GM19372 (cell line): ENCODE measurements at regions not wholly inside any gene's neighbourhood (a gene's known extent, or its start where the extent isn't known, plus 50 kb on each side); places are given as distances from the start of the nearest gene placed in this dataset.

ENCODE experiments used
- ATAC-seq: cut with Tn5 transposase; IDR thresholded peaks from one replicate; pipeline ENCODE4 v1.9.1; 2021; ENCODE audit warnings: mild to moderate bottlenecking, low read depth, moderate library complexity; ENCODE audit not compliant: unreplicated experiment

DNA sequence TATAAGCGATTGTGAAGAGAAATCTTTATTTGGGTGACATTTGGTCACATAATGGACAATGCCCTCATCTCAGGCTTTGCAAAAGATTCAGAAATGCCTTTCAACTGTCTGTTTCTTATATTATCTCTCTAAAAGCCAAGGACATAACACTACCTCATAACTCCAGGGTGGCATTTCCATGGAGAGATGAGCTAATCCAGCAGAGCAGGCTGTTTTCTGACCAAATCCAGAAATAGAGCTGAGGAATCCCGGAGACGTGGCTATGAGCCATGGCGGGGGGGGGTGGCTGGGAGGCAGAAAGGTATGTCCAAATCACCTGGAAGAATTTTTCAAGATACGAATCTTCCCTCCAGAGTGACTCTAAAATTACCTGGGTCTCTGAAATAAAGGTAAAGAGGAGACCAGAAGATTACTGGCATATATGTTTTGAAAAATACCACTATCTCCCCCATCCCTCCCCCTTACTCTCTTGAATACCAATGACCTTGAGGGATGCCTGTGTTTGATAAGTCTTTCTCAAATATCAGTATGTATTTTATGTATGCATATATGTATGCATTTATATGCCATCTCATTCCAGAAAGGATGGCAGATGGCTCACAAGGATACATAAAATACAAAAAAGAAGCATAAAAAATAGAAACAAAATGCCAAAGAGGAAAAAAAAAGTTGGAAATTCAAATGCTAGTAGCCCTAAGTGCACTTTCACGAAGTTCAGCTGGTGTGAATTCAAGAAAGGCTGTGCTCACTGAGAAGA, 296.0 kb upstream of the MGAT5 start:
- ATAC-seq: no peak

DNA sequence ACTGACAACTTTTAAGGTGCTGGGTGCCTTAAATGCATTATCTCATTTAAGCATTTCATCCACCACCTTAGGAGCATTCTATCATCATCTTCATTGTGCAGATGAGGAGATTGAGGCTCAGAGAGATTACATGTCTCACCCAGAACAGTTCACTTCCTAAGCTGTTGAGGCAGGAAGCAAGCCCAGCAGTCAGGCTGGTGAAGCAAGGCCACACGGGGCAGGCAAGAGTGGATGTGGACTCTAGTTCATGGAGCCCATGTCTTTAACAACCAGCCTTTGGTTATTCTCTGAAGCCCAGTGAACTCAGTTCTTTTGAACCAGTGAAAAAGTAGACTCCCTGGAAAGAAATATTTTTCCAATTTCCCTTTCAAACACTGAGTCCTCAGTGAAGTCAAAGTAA, 294.8 kb upstream of the MGAT5 start:
- ATAC-seq: no peak

DNA sequence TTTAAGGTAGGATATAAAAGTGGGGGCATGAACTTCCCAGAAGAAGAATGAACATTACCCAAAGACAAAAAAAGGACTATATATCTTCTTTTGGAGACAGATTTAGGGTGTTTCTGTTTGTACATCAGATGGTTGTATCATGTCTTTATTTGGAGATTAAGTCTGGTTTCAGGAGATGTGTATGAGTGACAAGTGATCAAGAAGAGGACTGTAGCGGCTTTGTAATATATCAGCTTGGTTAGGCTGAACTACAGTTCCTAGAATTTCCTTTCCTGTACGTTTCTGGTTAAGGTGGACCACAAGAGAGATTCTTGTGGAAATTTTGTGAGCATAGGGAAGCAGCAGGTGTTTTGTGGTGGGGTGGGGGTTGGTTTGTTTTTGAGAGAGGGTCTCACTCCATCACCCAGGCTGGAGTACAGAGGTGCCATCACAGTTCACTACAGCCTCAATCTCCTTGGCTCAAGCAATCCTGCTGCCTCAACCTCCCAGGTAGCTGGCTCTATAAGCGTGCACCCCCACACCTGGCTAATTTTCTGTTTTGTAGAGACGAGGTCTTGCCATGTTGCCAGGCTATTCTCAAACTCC, 287.1 kb upstream of the MGAT5 start:
- no peak for ATAC-seq

DNA sequence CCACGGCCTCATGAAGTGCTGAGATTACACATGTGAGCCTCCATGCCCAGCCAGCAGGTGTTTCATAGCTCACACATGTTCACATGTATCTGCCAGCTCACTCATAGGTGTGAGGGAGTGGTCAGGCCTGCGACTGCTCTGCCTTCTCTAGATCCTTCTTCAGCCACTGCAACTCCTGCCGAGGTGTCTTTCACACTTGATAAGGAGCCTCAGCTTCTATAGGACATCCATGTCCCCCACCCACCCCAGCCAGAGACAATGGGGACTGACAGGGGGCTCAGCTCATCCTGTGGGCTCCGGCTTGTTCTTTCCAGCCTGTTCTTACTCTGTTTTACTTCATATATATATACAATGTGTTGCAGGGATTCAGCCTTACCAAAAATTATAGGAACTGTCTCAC, 286.5 kb upstream of the MGAT5 start:
- ATAC-seq: no peak

DNA sequence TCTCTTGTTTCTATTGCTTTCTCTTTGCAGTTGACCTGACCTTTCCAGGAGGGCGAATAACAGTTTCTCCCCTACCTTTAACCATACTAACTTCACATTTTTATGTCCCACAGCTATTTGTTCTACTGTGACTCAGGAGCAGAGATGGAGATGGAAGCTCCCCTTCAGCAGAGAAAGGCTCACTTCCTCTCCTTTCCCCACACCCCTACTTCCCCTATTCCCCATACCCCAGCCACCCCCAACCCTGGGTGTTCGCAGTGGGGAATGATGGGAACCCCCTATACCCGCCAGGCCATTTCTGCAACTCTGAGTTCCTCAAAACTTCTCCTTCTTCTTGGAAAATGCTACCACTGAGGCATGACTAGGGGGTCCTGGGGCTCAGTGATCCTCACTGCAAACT, 285.4 kb upstream of the MGAT5 start:
- no peak for ATAC-seq

DNA sequence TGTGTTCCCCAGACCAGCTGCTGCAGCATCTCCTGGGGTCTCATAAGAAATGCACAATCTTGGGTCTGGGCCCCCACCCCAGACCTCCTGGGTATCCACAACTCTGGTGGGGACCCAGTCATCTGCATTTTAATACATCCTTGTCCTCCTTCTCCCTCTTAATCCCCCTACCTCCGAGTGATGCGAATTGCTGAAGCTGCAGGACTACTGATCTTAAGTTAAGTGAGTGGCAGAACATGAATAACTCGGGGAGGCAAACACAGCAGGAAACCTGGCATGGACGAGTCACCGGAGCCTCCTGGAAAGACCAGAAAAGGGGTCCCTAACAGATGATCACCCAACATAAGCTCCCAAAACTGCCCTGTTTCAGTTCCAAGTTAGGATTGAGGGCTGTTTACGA, 283.2 kb upstream of the MGAT5 start:
- ATAC-seq: no peak

DNA sequence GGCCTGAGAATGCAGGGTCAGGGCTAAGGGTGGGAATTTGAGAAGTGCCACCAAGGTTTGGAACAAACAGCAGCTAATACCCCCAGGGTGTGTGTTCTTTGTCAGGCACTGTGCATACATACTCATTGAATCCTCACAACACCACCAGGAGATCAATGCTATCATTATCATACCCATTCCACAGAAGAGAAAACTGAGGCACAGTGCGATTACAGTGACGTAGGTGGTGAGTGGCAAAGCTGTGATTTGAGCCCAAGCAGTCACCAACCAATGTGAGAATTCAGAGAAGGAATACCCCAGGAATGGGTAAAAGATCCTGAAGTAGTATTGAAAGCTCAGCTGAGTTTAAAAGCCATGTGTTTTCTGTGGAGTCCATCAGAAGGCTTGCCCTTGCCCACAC, 281.6 kb upstream of the MGAT5 start:
- no peak for ATAC-seq

DNA sequence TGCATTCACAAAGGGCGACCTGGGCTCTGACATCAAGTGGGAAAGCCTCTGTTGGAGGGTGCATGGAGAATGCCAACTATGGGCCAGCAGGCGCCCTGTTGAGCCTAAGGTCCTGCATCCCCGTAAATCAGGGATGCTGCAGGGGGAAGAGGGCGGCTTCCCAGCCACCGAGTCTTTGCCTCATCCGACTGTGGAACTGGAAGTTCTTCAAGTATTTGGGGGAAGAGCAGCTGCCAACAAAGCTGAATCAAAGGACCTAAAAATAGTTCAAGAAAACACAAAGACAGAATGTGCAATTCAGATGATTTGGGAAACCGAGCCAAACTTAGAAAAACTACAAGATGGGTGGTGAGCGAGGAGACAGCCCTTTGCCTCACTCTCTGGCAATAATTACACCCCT, 281.1 kb upstream of the MGAT5 start:
- no peak for ATAC-seq

DNA sequence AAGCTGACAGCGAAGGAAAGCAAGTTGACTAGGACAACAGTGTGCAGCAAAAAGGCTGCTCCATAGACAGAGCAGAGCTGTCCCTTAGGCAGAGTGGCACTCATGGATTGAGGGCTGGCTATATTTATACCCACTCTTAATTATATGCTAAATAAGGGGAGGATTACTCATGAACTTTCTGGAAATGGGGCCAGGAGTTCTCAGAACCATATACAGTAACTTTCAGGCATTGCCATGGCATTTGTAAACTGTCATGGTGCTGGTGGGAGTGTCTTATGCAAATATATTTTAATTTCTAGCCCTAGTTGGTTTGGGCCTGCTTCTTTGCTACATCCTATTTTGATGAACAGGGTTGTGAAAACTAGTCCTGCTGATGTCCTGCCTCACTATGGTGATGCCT, 279.5 kb upstream of the MGAT5 start:
- no peak for ATAC-seq

DNA sequence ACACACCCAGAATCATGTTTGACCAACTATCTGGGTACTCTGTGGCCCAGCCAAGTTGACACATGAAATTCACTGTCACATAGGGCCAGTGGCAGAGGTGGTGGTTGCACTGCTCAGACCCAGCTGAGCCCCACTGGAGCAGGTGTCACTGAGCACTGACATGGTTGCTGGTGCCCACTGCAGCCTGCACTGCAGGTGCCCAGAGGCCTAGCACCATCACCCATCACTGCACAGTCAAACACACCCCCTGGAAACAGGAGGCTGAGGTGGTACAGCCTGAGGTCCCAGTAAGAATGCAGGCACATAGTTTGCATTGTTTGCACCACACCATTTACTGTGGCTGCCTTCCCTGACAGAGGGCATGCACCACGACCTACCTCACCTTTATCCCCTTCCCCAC, 278.7 kb upstream of the MGAT5 start:
- ATAC-seq: no peak

DNA sequence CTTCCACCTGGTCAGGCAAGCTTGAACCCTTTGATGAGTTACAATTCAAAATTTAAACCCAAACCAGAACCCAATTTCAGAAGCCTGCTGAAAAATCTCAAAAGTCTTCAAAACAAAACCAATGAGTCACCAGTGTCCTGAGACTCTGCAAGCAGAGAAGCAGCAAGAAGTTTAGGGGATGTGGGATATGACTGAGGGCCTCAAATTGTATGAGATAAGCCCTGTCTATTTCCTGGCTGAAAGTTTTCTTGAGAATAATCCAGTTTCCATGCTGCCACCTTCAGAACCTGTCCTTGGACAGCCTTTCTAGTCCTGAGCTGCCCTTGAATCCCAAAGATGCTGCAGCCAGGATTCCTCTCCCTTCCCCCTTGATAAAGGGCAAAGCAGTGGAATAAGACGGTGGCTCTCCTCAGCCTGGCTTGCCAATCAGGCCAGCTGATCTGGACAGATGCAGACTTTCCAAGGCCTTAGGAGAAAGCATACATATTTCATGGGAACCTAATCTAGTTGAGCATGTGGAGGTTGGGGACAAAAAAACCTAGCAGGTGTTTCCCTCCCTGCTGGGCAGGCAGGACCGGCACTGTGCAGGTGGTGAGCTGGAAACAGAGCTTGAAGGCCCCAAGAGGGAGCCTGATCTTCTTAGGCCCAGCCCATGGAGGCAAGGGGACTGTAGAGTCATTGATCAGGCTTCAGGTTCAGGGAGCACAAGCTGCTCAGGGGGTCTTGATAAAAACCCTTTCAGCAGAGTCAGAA, 278.0 kb upstream of the MGAT5 start:
- no peak for ATAC-seq

DNA sequence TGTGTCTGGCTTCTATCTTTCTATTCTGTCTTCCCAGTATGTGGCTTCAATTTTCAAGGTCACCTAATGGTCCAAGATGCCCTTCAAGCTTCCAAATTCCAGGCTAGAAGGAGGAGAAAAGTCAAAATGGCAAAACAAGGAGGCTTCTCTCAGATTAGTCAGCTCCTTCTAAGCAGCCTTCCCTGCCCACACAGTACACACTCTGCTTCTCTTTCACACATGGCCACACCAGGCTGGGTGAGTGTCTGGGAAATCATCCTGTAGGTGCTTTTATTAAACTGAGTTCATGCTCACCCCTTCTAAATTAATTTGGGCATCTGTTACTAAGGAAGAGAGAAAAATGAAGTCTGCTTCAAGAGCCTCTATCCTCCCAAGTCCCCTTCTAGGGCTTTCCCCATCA, 277.2 kb upstream of the MGAT5 start:
- ATAC-seq: no peak

DNA sequence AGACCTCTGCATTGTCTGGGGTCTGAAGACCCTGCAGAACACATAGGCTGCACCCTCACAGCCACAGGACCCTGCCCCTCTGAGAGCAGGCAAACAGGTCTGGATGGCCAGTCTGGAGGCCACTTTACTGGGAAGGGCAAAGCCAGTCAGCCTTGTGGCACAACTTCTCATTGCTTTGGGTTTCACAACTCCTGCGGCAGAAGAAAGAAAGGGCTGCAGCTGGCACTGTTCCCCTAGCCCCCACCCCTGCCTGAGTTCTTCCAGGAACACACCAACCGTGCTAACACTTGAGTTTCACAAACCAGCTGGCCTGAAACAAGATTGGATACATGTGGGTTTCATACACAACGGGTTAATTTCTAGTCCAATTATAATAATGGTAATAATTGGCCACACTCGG, 276.5 kb upstream of the MGAT5 start:
- ATAC-seq: no peak

DNA sequence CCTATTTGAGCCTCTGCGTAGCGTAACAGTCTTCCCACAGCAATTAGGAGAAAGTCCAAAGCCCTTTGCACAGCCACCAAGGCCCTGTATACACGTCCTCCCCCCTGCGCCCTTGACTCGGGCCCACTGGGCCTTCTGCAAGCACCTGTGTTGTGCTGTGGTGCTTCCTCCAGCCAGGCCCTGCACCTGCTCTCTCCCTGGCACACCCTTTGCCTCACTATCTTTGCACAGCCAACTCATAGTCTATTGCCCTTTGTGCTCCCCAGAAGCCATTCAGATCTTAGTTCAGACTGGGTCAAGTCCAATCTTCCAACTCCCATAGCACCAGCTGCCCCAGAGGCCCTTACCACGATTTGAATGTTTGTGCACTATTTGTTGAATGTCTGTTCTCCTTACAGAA, 271.6 kb upstream of the MGAT5 start:
- ATAC-seq: no peak

DNA sequence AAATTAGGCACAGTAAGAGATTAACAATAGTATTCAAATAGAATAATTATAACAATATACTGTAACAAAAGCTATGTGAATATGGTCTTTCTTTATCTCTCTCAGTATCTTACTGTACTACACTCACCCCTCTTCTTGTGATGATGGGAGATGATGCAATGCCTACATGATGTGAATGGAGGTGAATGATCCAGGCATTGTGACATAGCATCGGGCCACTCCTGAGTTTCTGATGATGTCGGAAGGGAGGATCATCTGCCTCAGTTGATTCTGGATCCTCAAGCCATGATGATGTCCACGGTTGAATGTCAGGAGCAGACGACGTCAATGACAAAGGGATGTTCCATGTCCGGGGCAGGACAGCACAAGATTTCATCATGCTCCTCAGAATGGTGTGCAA, 268.3 kb upstream of the MGAT5 start:
- ATAC-seq: no peak

DNA sequence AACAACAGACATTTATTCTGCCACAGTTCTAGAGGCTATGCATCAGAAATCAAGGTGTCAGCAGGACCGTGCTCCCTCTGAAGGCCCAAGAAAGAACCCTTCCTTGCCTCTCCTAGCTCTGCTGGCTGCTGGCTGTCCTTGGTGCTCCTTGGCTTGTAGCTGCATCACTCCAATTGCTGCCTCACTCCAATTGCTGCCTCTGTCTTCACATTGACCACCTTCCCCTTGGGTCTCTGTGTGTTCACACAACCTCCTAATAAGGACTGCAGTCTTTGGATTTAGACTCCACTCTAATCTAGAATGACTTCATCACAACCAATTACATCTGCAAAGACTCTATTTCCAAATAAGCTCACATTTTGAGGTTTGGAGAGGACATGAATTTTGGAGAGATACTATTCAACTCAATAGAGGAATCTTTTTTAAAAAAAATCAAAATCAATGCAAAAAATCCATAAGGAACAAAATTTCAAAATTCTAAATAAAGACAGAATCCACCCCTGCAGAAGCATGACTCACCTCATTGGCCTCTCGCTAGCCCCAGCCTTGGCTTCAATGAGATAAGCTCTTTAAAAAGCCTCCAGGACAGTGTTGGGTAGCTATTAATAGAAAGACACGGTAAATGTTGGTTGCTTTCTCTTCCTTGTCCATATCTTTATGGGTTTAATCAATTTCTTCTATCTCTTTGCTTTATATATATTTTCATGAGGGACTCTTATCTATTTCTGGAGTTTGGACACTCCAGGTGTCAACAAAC, 267.6 kb upstream of the MGAT5 start:
- ATAC-seq: no peak

DNA sequence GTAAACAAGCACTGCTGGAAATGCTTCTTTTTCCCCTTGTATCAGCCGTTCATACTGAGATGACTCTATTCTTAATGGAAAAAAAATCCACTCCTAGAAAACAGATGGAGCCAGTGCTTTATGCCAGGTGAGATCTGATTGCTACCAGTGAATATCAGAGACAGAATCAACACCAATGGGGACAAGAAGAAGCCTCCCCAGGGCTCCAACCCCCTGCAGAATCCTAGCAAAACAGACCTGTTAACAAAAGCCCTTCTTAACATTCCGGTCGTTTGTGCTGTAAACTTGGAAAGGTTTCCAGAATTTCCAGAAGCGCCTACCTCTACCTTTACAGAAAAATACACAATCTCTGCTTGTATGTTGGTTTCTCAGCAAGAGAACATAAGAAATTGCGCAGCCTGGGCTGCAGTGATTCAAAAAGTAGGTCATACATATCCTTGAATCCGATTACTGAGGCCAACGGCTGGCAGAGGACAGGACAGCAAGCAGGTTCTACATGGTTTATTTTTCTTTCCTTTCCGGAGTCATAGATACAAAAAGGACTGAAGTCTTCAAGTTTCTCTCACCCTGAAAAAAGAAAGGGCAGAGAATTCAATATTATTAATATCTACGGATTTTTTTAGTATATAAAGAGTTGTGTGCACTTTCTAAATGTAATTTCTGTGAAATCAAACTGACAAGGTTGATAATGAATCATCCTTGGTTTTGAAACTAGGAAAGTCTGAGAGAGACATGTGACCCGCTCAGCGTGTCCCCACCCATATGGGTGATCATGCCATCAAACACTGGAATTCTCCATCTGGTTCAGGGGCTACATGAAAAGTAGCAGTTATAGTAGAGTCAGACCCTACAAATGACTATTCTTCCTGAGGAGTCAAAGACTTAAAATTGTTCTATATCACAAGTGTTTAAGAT, 266.7 kb upstream of the MGAT5 start:
- ATAC-seq: no peak

DNA sequence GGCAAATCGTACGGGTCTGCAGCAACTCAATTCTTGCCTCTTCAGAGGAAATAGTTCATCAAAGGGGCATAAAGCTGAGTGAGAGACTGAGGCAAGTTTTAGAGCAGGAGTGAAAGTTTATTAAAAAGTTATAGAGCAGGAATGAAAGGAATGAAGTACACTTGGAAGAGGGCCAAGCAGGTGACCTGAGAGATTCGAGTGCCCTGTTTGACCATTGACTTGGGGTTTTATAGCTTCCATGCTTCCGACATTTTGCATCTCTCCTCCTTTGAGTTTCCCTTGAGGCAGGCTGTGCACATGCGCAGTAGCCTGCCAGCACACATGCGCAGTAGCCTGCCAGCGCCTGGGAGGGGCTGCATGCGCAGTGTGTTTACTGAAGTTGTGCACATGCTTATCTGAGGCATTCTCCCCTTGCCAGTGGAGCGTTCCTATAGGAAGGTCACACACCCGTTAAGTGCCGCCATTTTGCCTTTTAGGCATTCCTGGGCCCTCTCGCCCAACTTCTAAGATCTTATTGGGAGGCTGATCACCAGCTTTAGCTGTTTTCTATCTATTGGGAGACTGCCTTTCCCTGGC, 265.5 kb upstream of the MGAT5 start:
- no peak for ATAC-seq

DNA sequence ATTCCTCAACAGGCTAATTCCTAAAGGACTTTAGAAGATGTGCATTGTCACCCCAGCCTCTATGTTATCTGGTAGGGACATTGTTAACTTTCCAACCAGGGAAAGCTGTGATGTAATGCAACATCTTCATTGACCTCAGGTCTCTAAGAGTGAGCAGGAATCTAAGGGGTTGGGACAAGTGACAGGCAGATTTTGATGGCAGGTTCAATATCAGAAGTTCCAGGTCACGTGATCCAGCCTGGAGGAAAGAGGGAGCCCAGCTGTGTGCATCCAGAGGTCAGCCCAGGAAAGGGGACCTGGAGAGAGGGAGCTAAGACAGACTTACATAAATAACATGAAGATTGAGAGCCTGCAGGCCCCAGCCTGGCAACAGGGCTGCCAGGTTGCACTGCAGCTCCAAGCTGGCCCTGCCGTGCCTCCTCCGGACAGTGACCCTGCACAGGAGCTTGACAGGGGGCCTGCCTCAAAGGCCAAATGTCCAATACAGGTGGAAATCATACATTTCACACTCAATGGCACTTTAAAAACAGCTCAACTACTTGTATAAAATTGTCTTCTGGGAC, 262.2 kb upstream of the MGAT5 start:
- no peak for ATAC-seq

DNA sequence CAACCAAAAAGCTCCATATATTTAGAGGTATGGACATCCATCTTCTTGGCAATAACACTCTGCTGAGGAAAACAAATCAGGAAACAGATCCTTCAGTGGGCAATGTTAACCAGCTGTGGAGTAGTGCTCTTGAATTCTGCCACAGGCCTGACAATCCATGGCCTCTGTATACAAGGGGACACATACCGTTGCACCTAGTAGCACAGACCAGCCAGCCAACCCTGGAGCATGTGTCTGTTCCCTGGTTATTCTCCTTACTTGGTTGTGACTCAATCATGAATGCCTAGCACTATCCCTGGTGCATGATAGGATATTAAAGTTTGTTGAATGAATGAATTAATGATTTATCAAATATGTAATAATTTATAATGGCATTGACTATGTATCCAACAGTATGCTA, 261.4 kb upstream of the MGAT5 start:
- no peak for ATAC-seq
